Coronary artery (tissue), 2 donors: ENCODE measurements at regions not wholly inside any gene's neighbourhood (a gene's known extent, or its start where the extent isn't known, plus 50 kb on each side); places are given as distances from the start of the nearest gene placed in this dataset.

ENCODE experiments used
- DNase-seq: peaks from one replicate; pipeline ENCODE4 v3.0.0-alpha.2; 2017; ENCODE audit warnings: low spot score
- H3K27ac ChIP-seq, 2 donors: fragments of 200-600 bp; sonication (generic); one replicate each; pipeline ENCODE4 v1.5.1; 2016 to 2019
- H3K4me3 ChIP-seq: fragments of 200-600 bp; sonication (generic); 2 replicates; pipeline ENCODE4 v1.5.1; 2016; ENCODE audit warnings: mild to moderate bottlenecking, moderate library complexity
- TF ChIP-seq, protein P1 (sequence below): fragments of 200-600 bp; sonication (generic); IDR thresholded peaks from one replicate; pipeline ENCODE4 v1.5.1; 2019; ENCODE audit warnings: antibody characterized with exemption

DNA sequence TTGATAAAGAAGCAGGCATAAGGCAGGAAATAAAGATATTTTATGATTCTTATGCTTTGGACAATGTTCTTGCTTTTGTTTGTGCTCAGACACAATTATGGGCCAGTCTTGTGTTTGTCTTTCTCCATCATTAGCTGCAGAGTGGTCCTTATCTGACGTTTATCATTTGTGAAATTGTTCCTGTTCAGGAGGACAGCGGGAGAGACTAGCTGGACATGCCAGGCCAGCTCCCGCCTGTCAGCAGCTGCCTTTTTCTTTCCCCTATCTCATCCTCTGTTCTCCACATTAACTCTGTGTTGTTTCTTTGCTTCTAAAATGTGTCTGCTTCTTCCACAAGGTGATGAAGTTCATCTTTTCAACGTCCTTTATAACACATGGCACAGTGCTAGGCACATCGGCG is 333.5 kb downstream of the NPIPA8 start:
- Histone ChIP-seq H3K4me3 (no peak overlapping the region), H3K27ac (no peak overlapping the region)
- TF ChIP-seq, protein P1, sequence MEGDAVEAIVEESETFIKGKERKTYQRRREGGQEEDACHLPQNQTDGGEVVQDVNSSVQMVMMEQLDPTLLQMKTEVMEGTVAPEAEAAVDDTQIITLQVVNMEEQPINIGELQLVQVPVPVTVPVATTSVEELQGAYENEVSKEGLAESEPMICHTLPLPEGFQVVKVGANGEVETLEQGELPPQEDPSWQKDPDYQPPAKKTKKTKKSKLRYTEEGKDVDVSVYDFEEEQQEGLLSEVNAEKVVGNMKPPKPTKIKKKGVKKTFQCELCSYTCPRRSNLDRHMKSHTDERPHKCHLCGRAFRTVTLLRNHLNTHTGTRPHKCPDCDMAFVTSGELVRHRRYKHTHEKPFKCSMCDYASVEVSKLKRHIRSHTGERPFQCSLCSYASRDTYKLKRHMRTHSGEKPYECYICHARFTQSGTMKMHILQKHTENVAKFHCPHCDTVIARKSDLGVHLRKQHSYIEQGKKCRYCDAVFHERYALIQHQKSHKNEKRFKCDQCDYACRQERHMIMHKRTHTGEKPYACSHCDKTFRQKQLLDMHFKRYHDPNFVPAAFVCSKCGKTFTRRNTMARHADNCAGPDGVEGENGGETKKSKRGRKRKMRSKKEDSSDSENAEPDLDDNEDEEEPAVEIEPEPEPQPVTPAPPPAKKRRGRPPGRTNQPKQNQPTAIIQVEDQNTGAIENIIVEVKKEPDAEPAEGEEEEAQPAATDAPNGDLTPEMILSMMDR: no peak
- no peak for DNase-seq

GRCh38 chr16:17998996-17999395 is 337.5 kb downstream of the NPIPA8 start:
- TF ChIP-seq, protein P1: no peak
- DNase-seq: no peak
- no peak overlapping the region for H3K27ac ChIP-seq

GRCh38 chr16:17998550-17998949 is 338.0 kb downstream of the NPIPA8 start:
- no peak overlapping the region for H3K27ac ChIP-seq
- TF ChIP-seq, protein P1: no peak
- no peak overlapping the region for H3K4me3 ChIP-seq
- DNase-seq: no peak

More at GRCh38 chr16:17998996-17999395, 337.5 kb downstream of the NPIPA8 start:
- H3K4me3 ChIP-seq: no peak overlapping the region

- Histone ChIP-seq H3K27ac (no peak overlapping the region), H3K4me3 (no peak overlapping the region)
- DNase-seq: no peak
- TF ChIP-seq, protein P1: no peak
These were observed 342.5 kb downstream of the NPIPA8 start for GRCh38 chr16:17994027-17994426.

DNA sequence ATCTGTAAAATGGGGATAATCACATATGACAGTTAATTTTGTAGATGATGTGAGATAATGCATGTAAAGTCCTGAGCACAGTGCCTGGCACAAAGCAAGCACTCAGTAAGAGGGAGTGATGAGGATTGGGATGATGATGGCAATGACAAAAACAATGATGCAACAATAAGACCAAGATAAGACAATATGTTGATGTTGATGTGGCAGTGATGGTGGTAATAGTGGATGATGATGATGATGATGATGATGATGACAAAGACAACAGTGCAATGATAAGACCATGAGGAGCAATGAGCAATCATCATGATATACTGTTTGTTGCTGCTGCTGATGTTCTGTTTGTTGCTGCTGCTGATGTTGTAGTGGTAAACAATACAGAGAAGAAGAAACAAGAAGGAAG is 344.1 kb downstream of the NPIPA8 start:
- no peak for DNase-seq
- Histone ChIP-seq H3K27ac (no peak overlapping the region), H3K4me3 (no peak overlapping the region)
- TF ChIP-seq, protein P1: no peak

DNA sequence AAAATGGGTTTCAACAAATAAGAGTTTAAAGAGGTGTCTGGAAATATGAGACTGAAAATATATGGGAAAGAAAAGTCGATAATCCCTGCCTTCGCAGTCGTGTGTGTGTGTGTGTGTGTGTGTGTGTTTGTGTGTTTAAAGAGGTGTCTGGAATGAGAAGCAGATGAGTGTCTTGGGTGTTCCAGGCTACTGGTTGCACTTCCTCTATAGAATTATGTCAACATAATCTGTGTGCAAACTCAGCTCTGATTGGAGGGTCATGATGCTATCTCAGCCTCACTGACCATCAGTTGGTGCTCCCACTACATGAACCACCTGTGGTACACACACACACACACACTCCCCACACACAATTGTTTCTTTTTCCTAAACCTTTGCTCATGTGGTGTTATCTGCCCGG is 347.3 kb downstream of the NPIPA8 start:
- Histone ChIP-seq H3K4me3 (no peak overlapping the region), H3K27ac (no peak overlapping the region)
- DNase-seq: no peak
- TF ChIP-seq, protein P1: no peak

DNA sequence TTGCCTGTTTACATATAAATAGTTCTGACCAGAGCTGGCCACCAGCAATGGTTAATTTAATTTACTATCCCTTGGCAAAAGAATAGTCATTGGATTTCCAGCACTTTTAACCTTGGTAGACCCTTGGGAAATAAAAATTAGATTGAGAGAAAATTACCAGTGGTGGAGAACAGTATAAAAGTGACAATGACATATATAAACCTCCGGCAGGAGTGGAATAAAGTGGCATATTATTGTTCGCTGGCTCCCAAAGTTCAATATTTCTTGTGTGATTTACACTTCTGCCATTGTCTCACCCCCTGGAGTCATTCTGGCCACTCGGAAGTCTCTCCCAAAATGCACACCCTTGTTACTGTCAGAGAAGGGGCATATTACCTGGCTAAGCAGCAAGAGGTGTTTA is 347.7 kb downstream of the NPIPA8 start:
- TF ChIP-seq, protein P1: no peak
- Histone ChIP-seq H3K27ac (no peak overlapping the region), H3K4me3 (no peak overlapping the region)
- no peak for DNase-seq
